GM18861 (cell line): ENCODE measurements at regions not wholly inside any gene's neighbourhood (a gene's known extent, or its start where the extent isn't known, plus 50 kb on each side); places are given as distances from the start of the nearest gene placed in this dataset.

Experiments
- ATAC-seq: cut with Tn5 transposase; IDR thresholded peaks from one replicate; pipeline ENCODE4 v1.9.1; 2021; ENCODE audit not compliant: unreplicated experiment

DNA sequence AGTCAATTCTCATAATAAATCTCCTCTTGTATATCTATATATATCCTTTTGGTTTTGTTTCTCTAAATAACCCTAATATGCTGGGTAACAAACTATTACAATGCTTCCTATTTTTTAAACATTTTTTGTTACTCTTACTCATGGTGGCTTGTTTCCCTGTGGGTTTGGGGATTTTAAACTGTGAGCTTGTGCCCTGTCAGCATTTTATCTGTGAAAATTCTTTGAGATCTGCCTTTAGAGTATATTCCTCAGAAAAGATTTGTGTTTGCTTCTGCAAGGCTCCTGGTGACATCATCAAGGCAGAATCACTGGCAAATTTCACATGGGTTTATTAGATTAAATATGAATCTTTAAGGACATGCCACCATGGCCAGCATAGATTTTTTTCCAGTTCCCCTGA lies 273.6 kb downstream of the LRFN2 start:
- no peak for ATAC-seq

DNA sequence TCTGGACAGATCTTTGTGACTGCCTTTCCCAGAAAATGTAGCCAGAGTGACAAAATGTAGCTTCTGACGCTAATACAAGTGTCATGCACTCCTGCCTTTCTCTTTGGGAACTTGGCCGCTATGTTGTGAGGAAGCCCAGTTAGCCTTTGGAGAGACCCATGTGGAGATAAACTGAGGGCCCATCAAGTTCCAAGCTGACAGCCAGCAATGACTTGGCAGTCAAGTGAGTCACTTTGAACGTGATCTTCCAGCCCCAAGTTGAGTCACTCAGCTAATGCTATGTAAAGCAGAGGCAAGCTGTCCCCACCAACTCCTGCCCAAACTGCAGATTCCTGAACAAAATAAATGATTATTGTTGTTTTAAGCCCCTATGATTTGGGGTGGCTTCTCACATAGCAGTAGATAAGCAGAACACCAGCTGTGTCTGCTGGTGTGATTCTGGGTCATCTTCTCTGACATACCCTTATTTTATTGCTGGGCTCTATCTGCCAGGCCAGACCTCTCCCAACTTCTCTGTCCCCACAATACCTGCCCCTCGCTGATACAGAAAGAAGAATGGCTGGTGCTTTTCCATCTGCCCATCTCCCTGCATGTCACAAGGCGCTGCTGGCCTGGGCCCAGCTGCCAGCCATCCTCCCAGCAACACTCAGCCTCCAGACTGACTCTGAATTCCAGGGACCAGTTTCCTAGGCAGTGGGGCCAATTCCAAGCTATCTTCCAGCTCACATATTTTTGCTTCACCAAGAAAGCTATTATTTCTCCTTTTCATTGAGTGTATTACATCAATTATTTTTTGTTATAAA lies 274.8 kb downstream of the LRFN2 start:
- no peak for ATAC-seq

DNA sequence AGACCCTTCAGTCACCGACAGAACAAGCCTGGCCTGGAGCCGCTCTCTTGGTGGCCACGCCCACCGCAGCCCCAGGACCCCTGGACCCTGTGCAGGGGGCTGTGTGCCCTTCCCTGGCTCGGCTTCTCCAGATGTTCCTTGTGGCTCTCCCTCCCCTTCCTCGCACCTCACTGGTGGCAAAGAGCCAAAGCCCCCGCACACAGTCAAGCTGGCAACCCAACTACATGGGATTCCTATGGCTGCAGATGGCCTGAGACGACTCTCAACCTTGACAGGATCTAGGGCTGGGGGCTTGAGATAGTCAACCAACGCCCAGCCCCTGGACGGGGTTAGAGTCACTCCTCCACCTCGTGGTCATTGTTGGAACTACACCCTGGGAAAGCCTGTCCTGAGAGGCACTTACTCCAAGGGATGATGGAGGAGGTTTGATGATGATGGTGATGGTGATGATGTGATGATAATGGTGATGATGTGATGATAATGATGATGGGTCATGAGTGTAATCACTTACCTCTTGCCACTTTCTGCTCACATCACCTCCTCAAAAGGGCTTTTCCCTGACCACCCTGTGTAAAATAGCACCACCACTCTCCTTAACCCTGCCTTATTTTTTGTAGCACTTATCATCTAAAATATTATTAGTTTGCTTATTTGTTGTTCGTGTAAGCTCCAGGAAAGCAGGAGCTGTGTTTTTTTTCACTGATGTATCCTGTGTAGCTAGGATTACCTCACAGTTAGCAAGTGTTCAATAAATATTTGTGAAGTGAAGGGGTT lies 278.4 kb downstream of the LRFN2 start:
- no peak for ATAC-seq

DNA sequence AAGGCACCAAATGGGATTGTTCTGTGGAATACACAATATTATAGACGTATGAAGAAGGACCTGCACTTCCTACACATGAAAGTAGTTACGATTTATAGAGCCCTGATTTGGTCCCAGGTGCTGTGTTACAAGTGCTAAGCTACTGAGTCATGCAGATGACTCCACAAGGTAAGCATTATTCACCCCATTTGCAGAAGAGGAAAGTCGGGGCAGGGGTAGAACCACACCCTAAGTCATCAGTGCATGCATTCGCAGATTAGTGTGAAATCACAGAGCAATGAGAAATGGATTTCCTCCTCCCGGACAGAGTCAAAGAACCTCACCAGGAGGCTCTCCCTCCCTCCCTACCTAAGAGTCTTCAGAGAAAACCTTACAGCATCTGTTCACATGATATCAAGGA lies 279.5 kb downstream of the LRFN2 start:
- ATAC-seq = no peak

DNA sequence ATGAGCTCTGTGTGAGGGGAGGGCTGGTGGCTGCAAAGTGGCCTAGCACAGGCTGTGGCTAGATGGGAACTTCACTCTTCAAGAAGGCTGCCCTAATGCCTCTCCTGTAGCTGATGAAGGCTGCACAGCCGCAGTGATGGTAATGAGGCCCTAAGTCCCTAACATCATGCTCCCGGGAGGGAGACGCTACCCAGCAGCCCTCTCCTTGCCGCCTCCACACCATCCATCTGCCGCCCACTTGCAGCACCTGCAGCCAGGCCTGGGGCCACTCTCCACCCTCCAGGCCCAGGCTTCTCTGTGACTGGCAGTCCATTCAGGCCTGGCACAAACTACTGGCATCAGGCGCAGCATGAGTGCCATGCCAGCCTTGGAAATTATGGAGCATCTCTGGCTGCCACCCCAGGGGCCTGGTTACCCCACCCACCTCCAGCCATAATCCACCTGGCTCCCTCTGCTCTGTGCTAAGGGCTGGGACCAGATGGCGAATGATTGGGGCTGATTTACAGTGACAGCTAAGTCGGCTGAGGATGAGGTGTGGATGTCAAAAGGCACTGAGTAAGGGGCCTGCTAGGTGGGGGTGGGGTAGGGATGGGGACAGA lies 284.2 kb downstream of the LRFN2 start:
- no peak for ATAC-seq

DNA sequence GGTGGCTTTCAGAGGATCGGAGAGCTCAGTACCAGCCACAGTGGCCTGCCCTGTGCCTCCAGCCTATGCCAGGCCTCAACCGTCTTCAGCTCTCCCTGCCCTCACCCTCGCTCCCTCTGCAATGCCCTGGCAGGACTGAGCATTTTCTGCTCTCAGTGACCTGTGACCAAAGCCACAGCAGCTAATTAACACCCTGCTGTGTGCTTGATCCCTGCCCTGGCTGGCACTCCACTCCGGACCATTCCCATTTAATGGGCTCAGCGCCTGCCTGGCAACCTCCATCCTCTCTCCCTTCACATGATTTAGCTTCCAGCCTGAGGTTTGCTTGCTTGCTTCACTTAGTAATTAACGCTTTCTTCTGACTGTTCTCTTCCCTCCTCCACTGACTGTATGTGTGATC lies 287.5 kb downstream of the LRFN2 start:
- no peak for ATAC-seq

DNA sequence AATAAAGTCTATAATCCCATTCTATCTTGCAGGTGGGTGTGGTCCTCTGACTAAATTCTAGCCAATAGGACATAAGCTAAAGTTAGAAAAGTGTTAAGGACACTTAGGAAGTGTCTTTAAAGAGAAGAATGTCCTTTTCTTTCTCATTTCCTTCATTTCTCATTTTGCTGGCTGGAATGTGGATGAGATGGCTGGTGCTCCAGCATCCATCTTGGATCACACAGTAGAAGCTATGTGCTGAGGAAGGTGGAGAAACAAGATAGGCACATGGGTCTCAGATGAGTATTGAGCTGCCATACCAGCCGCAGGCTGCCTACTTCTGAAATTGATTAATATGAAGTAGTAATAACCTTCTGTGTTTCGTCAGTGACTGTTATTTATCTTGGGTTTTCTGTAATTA lies 289.0 kb downstream of the LRFN2 start:
- no peak for ATAC-seq

DNA sequence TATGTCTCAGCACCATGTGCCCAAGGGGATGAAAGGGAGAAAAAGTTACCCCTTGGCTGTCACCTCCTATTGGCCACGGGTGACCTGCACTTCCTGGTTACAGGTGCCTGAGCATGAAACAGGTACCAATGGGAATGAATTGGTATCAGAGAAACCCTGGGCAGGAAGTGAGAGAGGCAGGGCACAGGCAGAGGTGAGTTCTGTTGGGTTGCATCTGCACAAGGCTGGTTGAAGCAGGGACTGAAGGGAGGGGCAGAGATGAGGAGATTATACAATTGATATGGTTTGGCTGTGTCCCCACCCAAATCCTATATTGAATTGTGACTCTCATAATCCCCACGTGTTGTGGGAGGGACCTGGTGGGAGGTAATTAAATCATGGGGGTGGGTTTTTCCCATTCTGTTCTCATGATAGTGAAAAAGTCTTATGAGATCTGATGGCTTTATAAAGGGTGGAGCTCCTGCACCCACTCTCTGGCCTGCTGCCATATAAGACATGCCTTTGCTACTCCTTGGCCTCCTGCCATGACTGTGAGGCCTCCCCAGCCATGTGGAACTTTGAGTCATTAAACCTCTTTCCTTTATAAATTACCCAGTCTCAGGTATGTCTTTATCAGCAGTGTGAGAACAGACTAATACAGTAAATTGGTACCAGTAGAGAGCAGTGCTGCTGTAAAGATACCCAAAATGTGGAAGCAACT lies 291.8 kb downstream of the LRFN2 start:
- no peak for ATAC-seq

DNA sequence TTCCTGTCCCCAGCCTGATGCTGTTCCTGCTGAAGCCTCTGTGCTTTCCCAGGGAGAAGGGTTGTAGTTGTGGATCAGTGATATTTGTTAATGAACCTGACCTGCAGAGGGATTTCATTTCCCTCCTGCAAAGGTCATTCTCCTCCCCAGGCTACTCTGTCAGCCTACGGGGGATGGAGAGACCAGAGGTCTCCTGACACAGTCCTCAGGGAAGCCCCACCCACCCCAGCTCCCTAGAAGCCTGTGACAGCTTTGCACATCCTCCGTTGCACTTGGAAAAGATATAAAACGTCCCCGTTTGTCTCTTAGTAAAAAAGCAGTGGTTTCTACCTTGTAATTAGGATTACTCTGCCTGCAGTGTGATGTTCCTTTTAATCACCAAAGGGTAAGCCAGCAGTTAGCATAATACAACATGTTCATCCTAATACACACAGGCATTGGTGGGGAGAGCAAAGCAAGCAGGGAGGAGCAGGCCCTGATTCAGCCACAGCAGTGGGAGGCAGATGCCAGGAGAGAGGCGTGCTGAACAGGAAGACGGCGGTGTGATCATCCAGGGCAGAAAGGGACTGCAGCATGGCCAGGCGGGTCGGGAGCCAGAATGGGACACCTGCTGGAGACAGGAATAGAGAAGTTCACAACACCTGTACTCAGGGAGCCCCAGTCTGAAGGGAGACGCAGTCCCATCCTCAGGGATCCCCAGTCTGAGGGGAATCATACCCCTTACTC lies 293.5 kb downstream of the LRFN2 start:
- ATAC-seq = no peak

DNA sequence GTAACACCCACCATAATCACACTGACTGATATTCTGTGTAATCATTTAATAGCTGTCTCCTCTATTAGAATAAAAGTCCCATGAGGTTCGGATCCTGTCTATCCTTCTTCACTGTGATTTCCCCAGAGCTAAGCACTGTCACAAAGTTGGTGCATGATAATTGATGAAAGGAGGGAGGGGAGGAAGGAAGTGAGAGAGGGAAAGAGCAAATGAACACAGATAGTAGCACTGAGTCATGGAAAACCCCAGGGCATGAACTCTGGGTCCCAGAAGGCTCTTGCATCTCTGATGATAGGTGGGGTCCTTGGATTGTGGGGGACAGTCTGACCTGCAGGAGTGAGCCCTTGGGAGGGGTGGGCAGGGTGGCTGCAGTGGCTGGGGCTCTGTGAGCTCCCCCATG lies 294.1 kb downstream of the LRFN2 start:
- ATAC-seq = no peak

DNA sequence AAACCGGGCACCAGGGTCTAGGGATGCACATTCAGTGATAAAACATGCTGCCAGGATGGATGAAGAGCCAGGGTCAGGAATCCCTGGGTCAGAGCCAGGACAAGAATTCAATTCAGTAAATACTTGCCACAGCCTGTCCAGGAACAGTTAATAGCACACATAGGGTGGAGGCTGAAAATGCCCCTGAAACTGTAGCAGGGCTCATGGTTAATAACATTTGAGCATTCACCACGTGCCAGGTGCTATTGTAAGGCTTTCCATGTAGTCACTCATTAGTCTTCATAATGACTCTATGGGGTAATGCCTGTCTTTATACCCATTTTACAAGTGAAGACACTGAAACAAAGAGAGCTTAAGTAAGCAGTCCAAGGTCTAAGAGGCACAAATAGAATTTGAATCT lies 296.3 kb downstream of the LRFN2 start:
- no peak for ATAC-seq

DNA sequence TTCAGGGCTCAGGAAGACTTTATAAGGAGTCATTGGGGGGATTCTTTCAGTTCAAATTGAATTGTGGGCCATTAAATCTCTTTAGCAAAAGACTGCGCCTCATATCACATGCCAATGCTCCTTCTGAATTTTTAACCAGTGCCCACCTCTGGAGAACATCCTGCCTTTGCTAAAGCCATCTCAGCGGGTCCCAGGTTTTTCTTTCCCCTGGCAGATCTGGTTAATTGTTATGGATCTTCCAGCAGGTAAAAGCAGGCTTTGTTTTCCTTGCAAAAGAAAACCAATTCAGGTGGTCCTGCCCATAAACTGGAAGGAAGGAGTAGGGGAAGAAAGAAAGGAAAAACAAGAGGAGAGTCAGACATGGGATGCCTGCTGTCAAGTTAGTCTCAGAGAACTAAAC lies 298.2 kb downstream of the LRFN2 start:
- no peak for ATAC-seq

DNA sequence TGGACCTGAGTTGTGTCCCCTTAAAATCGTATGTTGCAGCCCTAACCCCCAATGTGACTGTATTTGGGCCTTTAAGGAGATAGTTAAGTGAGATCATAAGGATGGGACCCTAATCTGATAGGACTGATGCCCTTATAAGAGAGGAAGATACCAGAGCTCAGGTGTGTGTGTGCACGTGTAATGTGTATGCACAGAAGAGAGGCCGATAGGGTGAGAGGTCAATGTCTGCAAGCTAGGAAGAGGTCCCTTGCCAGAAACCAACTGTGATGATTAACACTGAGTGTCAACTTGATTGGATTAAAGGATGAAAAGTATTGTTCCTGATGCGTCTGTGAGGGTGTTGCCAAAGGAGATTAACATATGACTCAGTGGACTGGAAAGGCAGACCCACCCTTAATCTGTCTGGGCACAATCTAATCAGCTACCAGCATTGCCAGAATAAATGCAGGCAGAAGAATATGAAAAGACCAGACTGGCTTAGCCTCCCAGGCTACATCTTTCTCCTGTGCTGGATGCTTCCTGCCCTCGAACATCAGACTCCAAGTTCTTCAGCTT lies 299.8 kb downstream of the LRFN2 start:
- no peak for ATAC-seq

DNA sequence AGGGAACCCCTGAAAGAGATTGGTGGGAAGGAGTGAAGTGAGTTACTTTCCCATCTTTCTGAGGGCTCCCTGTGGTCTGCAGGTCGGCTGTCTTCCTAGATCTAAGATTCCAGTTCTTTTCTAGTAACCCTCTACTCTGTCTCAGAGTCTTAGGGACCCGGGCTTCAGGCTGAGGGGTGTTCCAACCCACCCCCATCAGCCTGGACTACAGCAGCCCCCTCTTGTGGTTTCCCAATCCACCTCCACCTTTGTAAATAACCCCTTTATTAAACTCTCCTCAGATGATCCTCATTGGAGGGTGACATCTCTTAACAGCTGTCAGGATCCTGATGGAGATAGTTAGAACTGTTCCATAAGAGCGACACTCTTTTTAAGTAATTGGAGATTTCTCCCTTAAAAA lies 300.4 kb downstream of the LRFN2 start:
- ATAC-seq = no peak

DNA sequence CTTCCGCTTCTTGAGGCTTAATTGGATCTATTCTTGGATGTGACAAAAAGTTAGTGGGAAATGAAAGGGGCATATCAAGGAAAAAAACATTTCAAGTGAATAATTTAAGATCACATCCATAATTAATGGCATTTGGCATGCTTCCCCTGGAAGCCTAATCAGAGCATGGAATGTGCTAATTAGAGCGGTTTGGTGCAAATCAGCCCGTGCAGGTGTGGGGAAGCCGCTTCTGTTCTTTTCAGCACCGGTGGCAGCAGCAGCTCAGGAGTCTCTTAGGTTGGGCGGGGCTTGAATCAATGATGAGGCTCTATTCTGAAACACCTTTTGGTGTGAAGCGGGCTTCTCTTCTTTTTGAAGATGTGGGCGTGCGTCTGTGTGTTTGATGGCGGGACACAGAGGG lies 301.2 kb downstream of the LRFN2 start:
- ATAC-seq = no peak

DNA sequence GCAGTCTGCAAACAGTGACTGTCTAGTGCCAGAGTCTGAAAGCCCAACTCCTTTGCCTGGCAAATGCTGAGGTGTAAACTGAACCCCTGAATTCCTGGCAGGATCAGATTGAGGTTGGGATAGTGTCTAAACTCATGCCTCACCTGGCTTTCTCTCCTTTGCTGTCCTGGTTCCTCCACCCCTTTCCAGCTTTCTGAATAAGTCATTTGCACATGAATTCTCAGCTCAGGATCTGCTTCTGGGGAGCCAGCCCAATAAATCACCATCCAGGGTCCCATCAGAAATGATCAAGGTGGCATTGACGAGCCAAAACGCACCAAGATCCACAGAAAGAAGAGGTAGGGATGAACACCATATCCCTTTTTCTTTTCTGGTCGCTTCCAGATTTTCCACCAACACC lies 301.6 kb downstream of the LRFN2 start:
- no peak for ATAC-seq

DNA sequence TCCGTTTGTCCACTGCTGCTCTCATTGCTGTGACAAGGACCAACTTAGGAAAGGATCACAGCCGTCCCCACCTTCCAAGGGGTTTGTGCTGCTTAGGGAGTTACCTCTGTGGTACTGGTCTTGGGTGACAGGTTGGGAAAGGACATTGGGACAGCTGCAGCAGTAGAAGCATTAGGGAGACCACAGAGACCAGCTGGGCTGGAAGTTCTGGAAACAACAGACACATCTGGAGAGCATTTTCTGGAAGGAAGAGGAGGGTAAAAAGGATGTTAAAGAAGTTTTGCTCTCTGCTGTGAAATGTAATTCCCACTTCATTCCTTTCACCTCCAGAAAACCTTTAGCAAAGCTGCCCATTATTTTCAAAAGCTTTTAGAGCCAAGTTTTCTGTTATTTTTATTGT lies 304.2 kb downstream of the LRFN2 start:
- ATAC-seq = no peak

DNA sequence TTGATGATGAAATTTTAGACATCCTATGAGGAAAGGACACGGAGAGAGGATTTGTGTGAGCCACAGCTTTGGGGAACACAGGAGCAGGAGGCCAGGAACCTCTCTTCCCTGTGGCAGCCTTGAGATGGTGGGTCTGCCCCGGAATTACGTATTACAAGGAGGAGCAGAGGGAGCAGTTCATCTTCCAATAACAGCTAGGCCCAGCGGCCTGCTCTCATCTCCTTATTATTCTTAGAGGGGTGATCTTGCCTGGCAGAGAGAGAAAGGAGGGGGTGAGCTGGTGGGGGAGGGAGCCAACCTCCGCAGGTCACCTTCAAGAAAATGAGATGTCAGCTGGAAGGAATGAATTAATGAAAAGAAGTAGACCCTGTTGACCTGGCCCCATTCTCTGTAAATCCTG lies 305.8 kb downstream of the LRFN2 start:
- ATAC-seq = no peak

DNA sequence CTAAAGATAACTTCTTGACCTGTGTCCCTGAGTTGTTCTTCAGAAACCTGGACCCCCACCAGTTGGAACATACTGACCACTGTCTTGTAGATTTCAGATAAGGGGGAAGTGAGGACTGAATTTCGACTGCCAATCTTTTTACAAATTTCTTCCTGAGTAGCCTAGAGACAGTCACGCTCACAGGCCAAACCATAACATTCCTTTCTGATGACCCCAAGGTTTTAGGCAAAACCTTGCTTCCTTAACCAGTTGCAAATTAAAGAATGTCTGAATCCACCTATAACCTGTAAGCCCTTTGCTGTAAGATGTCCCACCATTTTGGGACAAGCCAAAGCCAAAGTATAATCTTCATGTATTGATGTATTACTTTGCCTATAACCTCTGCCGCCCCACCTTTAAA lies 306.9 kb downstream of the LRFN2 start:
- no peak for ATAC-seq

DNA sequence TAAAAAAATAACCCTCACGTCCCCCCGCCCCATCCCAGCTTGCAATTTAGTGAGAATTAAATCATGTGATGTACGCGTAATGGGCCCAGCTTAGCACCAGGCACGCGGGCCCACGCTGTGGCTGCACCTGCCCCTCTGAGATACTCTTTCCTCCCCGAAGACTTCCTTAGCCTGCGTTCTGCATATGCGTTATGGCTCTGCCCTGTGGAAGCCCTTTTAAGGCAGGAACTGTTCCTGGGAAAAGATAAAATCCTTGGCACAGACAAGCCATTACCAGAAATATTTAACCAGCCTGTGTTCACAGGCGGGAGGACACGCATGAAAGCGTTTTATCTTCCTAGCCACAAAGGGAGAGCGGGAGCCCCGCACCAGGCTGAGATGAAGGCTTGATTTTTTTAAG lies 311.0 kb downstream of the LRFN2 start:
- ATAC-seq = no peak

DNA sequence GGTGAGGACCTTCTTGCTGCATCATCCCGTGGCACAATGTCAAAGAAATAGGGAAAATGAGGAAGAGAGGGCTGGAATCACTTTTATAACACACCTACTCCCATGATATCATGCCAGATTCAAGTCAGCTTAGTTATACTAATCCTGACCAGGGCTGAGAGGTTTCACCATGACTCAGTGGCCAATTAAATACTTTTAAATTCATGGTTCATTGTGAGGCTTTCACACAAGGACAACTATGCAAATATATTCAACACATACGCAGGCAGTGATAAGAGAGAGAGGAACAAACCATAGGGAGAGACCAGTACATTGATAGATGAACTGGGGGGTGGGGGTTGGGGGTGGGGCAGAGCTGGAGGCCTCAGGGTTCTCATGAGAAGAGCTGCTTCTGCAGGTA lies 313.1 kb downstream of the LRFN2 start:
- ATAC-seq = no peak
